GM06990 (cell line): ENCODE measurements at regions not wholly inside any gene's neighbourhood (a gene's known extent, or its start where the extent isn't known, plus 50 kb on each side); places are given as distances from the start of the nearest gene placed in this dataset.

Experiments used
- DNase-seq: peaks from one replicate; pipeline ENCODE4 v3.0.0-alpha.2; 2011; ENCODE audit not compliant: insufficient read length; ENCODE audit errors: extremely low read depth
- H3K27me3 ChIP-seq: replicated peaks from 2 replicates; pipeline ENCODE4 v1.6.0; 2011; ENCODE audit warnings: low read length; ENCODE audit not compliant: control insufficient read depth, insufficient read depth
- H3K36me3 ChIP-seq: 2 replicates; pipeline ENCODE4 v1.5.1; 2011; ENCODE audit warnings: low read length; ENCODE audit not compliant: control insufficient read depth, insufficient read depth
- H3K4me3 ChIP-seq: replicated peaks from 2 replicates; pipeline ENCODE4 v1.5.1; 2011; ENCODE audit warnings: low read depth, mild to moderate bottlenecking, control low read depth, low read length
- CTCF ChIP-seq: IDR thresholded peaks from 2 replicates; pipeline ENCODE4 v1.5.1; 2011; ENCODE audit warnings: low read length, control low read depth, mild to moderate bottlenecking, inconsistent platforms; ENCODE audit not compliant: insufficient read depth, poor library complexity, severe bottlenecking

GRCh38 chr2:180328795-180329422, 321.8 kb upstream of the CWC22 start:
- H3K4me3 ChIP-seq, result no peak overlapping the region
- DNase-seq, result no peak
- no peaks in the 10 kb centered on the region for H3K27me3 ChIP-seq
- TF ChIP-seq CTCF, result no peak
- no peaks in the 10 kb centered on the region for H3K36me3 ChIP-seq

GRCh38 chr2:180327185-180327584, 320.1 kb upstream of the CWC22 start:
- Histone ChIP-seq H3K27me3 (no peaks in the 10 kb centered on the region), H3K4me3 (no peak overlapping the region), H3K36me3 (no peaks in the 10 kb centered on the region)
- DNase-seq, result no peak
- no peak for TF ChIP-seq CTCF

- Histone ChIP-seq H3K36me3 (no peaks in the 10 kb centered on the region), H3K27me3 (no peaks in the 10 kb centered on the region), H3K4me3 (no peak overlapping the region)
- no peak for DNase-seq
- TF ChIP-seq CTCF, result no peak
Observed at GRCh38 chr2:180325416-180326120, 318.5 kb upstream of the CWC22 start.

- no peak overlapping the region for H3K4me3 ChIP-seq
- TF ChIP-seq CTCF, result no peak
- H3K27me3 ChIP-seq, result no peaks in the 10 kb centered on the region
- DNase-seq, result no peak
- no peaks in the 10 kb centered on the region for H3K36me3 ChIP-seq
Observed at GRCh38 chr2:180324182-180324581, 317.1 kb upstream of the CWC22 start.

GRCh38 chr2:180322781-180323180, 315.7 kb upstream of the CWC22 start:
- no peak for DNase-seq
- Histone ChIP-seq H3K27me3 (no peaks in the 10 kb centered on the region), H3K4me3 (no peak overlapping the region), H3K36me3 (no peaks in the 10 kb centered on the region)
- no peak for TF ChIP-seq CTCF
